ENCODE measurements at regions not wholly inside any gene's neighbourhood (a gene's known extent, or its start where the extent isn't known, plus 50 kb on each side); places are given as distances from the start of the nearest gene placed in this dataset.

GRCh38 chr15:66907826-66908743 lies 157.3 kb upstream of the SMAD3 start:
- Mint-ChIP-seq H3K27me3 (peaks cover 6% of the 10 kb centered on the region), H3K4me1 (ENCODE audit: low read depth) (no peaks in the 10 kb centered on the region), H3K36me3 (ENCODE audit: insufficient read depth) (no peaks in the 10 kb centered on the region), H3K4me3 (ENCODE audit: low read depth) (no peak overlapping the region), H3K9me3 (ENCODE audit: low read depth) (peaks cover 3% of the 10 kb centered on the region), H3K27ac (no peak overlapping the region)
- TF ChIP-seq CTCF (IDR thresholded peaks at IDR 0.05; ENCODE audit: unreplicated experiment), result no peak
- no peak for DNase-seq (ENCODE audit: low spot score, unreplicated experiment)

DNA sequence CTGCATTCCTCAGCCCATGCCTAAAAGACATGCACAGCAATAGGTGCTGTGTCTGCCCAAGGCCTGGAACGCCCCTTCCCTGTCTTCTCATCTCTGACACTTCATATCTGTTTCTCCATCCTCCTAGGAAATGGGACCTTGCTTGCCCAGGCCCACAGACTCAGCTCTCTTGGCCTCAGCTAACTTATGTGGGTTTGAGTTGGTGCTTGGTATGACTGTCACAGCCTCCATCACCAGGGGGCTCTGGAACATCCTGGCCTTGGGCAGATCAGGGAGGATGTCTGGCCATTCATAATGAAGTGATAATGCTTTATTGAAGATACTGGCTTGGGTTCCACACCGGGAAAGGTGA lies 156.7 kb upstream of the SMAD3 start:
- Mint-ChIP-seq H3K4me3 (ENCODE audit: low read depth) (no peak overlapping the region), H3K27ac (no peak overlapping the region), H3K9me3 (ENCODE audit: low read depth) (peaks cover 3% of the 10 kb centered on the region), H3K4me1 (ENCODE audit: low read depth) (no peaks in the 10 kb centered on the region), H3K27me3 (peaks cover 6% of the 10 kb centered on the region), H3K36me3 (ENCODE audit: insufficient read depth) (no peaks in the 10 kb centered on the region)
- TF ChIP-seq CTCF (IDR thresholded peaks at IDR 0.05; ENCODE audit: unreplicated experiment), result no peak
- no peak for DNase-seq (ENCODE audit: low spot score, unreplicated experiment)

DNA sequence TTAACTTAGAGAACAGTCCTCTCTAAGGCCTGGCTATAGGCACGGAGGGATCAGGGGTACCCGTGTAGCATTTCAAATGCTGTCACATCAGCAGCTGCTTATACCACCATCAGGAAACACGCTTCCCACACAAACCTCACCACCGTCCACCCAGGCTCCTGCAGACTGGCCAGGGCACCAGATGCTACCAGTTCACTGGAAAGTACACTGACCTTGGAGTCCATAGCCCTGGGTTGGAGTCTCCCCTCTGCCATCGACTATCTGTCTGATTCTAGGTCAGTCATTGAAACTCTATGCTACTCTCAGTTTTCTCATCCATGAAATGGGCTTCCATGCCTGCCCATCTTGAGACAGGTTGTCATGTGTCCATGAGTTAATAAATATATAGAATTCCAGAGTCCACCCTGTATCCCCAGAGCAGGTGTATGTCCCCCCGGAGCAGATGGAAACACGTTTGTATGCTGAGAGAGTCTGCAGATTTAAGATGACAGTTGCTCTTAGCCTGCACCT lies 156.0 kb upstream of the SMAD3 start:
- Mint-ChIP-seq H3K9me3 (ENCODE audit: low read depth) (peaks cover 3% of the 10 kb centered on the region), H3K4me1 (ENCODE audit: low read depth) (no peaks in the 10 kb centered on the region), H3K27me3 (peaks cover 6% of the 10 kb centered on the region), H3K27ac (no peak overlapping the region), H3K36me3 (ENCODE audit: insufficient read depth) (no peaks in the 10 kb centered on the region), H3K4me3 (ENCODE audit: low read depth) (no peak overlapping the region)
- no peak for TF ChIP-seq CTCF (IDR thresholded peaks at IDR 0.05; ENCODE audit: unreplicated experiment)
- no peak for DNase-seq (ENCODE audit: low spot score, unreplicated experiment)

DNA sequence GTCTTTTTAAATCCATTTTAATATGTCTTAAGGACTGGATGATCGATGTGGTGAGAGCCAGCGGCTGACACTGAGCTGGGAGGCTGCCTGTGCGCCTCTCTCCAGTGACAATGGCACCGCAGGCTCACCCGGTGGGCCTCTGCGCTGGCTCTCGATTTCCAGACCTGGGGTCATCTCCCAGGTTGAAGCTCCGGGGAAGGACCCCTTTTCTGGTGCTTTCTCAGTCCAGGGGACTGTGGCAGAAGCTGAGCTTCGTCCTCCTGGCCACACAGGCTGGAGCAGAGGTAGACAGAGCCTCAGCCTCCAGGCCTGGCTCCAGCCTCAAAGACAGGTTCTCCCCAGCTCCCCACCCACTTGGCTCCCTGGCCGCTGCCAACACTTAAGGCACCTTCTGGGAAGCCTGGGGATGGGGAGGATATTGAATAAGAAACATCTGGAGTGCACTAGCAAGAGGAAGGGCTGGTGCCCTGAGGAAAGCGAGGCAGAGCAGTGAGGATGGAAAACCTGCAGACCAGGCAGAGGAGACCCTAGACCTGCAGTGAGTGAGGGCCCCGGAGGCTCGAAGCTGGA lies 154.2 kb upstream of the SMAD3 start:
- no peak for DNase-seq (ENCODE audit: low spot score, unreplicated experiment)
- Mint-ChIP-seq H3K4me3 (ENCODE audit: low read depth) (no peak overlapping the region), H3K4me1 (ENCODE audit: low read depth) (no peaks in the 10 kb centered on the region), H3K9me3 (ENCODE audit: low read depth) (peaks cover 3% of the 10 kb centered on the region), H3K27me3 (peaks cover 6% of the 10 kb centered on the region), H3K36me3 (ENCODE audit: insufficient read depth) (no peaks in the 10 kb centered on the region), H3K27ac (no peak overlapping the region)
- TF ChIP-seq CTCF (IDR thresholded peaks at IDR 0.05; ENCODE audit: unreplicated experiment), result no peak

GRCh38 chr15:66912001-66912400 lies 153.4 kb upstream of the SMAD3 start:
- no peak for TF ChIP-seq CTCF (IDR thresholded peaks at IDR 0.05; ENCODE audit: unreplicated experiment)
- peaks cover 5% of the 10 kb centered on the region for H3K9me3 Mint-ChIP-seq (ENCODE audit: low read depth)
- peaks cover 2% of the 10 kb centered on the region for H3K36me3 Mint-ChIP-seq (ENCODE audit: insufficient read depth)
- no peak overlapping the region for H3K4me3 Mint-ChIP-seq (ENCODE audit: low read depth)
- no peak overlapping the region for H3K27ac Mint-ChIP-seq
- H3K4me1 Mint-ChIP-seq (ENCODE audit: low read depth), result no peaks in the 10 kb centered on the region
- H3K27me3 Mint-ChIP-seq, result peaks cover 2% of the 10 kb centered on the region
- no peak for DNase-seq (ENCODE audit: low spot score, unreplicated experiment)

Data from progenitor cell of endocrine pancreas (in vitro differentiated cells).